GM23338 (cell line): ENCODE measurements at regions not wholly inside any gene's neighbourhood (a gene's known extent, or its start where the extent isn't known, plus 50 kb on each side); places are given as distances from the start of the nearest gene placed in this dataset.

Experiments
- ETS1 ChIP-seq: IDR thresholded peaks from 2 replicates; pipeline ENCODE4 v1.6.1; 2016; ENCODE audit warnings: antibody characterized with exemption
- EZH2 ChIP-seq: fragments of 200-600 bp; sonication (generic); IDR thresholded peaks from one replicate; pipeline ENCODE4 v1.8.0; 2017; ENCODE audit warnings: antibody characterized with exemption, mild to moderate bottlenecking, low read depth; ENCODE audit not compliant: unreplicated experiment
- EZH2phosphoT487 ChIP-seq: fragments of 200-600 bp; sonication (generic); IDR thresholded peaks from one replicate; pipeline ENCODE4 v1.8.1; 2018; ENCODE audit warnings: antibody characterized with exemption; ENCODE audit not compliant: unreplicated experiment
- POLR2AphosphoS5 ChIP-seq: IDR thresholded peaks from 2 replicates; pipeline ENCODE4 v1.6.1; 2016; ENCODE audit warnings: antibody characterized with exemption, low read depth
- ZNF114 ChIP-seq: fragments of 250-450 bp; sonication (Bioruptor Pico); IDR thresholded peaks from 2 replicates; pipeline ENCODE4 v1.5.0; 2020; ENCODE audit warnings: mild to moderate bottlenecking, moderate library complexity
- TF ChIP-seq, protein P1 (sequence below), 2 experiments: fragments of 200-600 bp in 1 of 2; sonication (generic) in 1 of 2; conservative IDR thresholded peaks; 2 replicates each; pipeline versions ENCODE4 v1.5.1 to v1.6.1; 2016 to 2017; ENCODE audit warnings: antibody characterized with exemption in 2 of 2, low read depth in 2 of 2, mild to moderate bottlenecking in 2 of 2, moderate library complexity in 1 of 2

- TF ChIP-seq, protein P1, sequence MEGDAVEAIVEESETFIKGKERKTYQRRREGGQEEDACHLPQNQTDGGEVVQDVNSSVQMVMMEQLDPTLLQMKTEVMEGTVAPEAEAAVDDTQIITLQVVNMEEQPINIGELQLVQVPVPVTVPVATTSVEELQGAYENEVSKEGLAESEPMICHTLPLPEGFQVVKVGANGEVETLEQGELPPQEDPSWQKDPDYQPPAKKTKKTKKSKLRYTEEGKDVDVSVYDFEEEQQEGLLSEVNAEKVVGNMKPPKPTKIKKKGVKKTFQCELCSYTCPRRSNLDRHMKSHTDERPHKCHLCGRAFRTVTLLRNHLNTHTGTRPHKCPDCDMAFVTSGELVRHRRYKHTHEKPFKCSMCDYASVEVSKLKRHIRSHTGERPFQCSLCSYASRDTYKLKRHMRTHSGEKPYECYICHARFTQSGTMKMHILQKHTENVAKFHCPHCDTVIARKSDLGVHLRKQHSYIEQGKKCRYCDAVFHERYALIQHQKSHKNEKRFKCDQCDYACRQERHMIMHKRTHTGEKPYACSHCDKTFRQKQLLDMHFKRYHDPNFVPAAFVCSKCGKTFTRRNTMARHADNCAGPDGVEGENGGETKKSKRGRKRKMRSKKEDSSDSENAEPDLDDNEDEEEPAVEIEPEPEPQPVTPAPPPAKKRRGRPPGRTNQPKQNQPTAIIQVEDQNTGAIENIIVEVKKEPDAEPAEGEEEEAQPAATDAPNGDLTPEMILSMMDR (conservative IDR thresholded peaks at IDR 0.05; ENCODE audit: low read depth in 2 of 2) = no peak
- TF ChIP-seq EZH2phosphoT487 (no peak), POLR2AphosphoS5 (no peak), ZNF114 (CRISPR knock-in tag) (no peak), EZH2 (no peak), ETS1 (no peak)
Measured at GRCh38 chr3:80384811-80385210, 617.0 kb upstream of the ROBO1 start.
